Adrenal gland (tissue), 5 donors: ENCODE measurements at regions not wholly inside any gene's neighbourhood (a gene's known extent, or its start where the extent isn't known, plus 50 kb on each side); places are given as distances from the start of the nearest gene placed in this dataset.

Source experiments
- POLR2A ChIP-seq, 2 donors: fragments of 450-650 bp; IDR thresholded peaks; one replicate each; pipeline ENCODE4 v1.6.1; 2017; ENCODE audit warnings: antibody characterized with exemption in 2 of 2, mild to moderate bottlenecking in 2 of 2, moderate library complexity in 1 of 2
- TF ChIP-seq, protein P1 (sequence below), 6 experiments: fragments of 450-650 bp in 4 of 6; fragments of 200-600 bp in 2 of 6; sonication (generic) in 1 of 6; IDR thresholded peaks; 1 replicate in 5 of 6; 2 replicates in 1 of 6; pipeline versions ENCODE4 v1.5.1 to v1.8.0; 2016 to 2021; ENCODE audit warnings: antibody characterized with exemption in 6 of 6, mild to moderate bottlenecking in 2 of 6, moderate library complexity in 1 of 6
- donor health status: DM: no; HTN: no; CAD: no.

DNA sequence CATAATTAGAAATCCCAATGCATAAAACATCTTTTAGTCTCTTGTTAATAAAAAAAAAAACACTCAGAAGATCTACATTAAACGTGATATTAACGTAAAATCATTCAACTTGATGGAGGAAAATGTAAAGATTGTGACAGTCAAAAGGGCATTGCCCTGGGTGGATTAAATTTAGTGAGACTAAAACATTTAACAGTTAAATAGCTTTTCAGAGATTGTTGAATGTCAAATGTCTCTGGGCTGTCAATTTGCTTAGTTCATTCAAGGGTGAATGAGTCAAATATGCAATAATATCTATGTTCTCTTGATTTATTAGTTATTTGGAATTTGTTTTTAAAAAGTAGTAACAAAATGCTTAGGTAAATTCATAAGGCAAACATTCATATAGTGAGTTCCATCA is 836.6 kb upstream of the PCDH10 start:
- TF ChIP-seq POLR2A (IDR thresholded peaks at IDR 0.05) = no peak
- TF ChIP-seq, protein P1, sequence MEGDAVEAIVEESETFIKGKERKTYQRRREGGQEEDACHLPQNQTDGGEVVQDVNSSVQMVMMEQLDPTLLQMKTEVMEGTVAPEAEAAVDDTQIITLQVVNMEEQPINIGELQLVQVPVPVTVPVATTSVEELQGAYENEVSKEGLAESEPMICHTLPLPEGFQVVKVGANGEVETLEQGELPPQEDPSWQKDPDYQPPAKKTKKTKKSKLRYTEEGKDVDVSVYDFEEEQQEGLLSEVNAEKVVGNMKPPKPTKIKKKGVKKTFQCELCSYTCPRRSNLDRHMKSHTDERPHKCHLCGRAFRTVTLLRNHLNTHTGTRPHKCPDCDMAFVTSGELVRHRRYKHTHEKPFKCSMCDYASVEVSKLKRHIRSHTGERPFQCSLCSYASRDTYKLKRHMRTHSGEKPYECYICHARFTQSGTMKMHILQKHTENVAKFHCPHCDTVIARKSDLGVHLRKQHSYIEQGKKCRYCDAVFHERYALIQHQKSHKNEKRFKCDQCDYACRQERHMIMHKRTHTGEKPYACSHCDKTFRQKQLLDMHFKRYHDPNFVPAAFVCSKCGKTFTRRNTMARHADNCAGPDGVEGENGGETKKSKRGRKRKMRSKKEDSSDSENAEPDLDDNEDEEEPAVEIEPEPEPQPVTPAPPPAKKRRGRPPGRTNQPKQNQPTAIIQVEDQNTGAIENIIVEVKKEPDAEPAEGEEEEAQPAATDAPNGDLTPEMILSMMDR (IDR thresholded peaks at IDR 0.05) = no peak
